Small intestine (tissue), 7 donors: ENCODE measurements at regions not wholly inside any gene's neighbourhood (a gene's known extent, or its start where the extent isn't known, plus 50 kb on each side); places are given as distances from the start of the nearest gene placed in this dataset.

Experiments
- DNase-seq, 2 donors: peaks; one replicate each; pipeline versions ENCODE4 v3.0.0 to v3.0.0-alpha.2; 2013
- FAIRE-seq: peaks from 2 replicates; lab custom pipeline; 2012; peaks lifted over from hg19 to GRCh38; lab: Jason Lieb, UNC
- H3K27ac ChIP-seq, 3 donors: one replicate each; pipeline ENCODE4 v1.5.1; 2013; ENCODE audit warnings: low read length in 2 of 3, mild to moderate bottlenecking in 2 of 3, control low read depth in 1 of 3, inconsistent platforms in 1 of 3, low read depth in 1 of 3, moderate library complexity in 1 of 3
- H3K27me3 ChIP-seq, 3 donors: one replicate each; pipeline ENCODE4 v1.6.1; 2013; ENCODE audit warnings: low read length in 3 of 3, inconsistent platforms in 1 of 3; ENCODE audit not compliant: control insufficient read depth in 3 of 3, insufficient read depth in 3 of 3
- H3K36me3 ChIP-seq, 3 donors: one replicate each; pipeline ENCODE4 v1.6.1; 2013; ENCODE audit warnings: low read length in 3 of 3, inconsistent platforms in 1 of 3, low read depth in 1 of 3, mild to moderate bottlenecking in 1 of 3, moderate library complexity in 1 of 3; ENCODE audit not compliant: control insufficient read depth in 3 of 3, insufficient read depth in 2 of 3
- H3K4me1 ChIP-seq, 3 donors: one replicate each; pipeline ENCODE4 v1.6.1; 2013; ENCODE audit warnings: low read length in 2 of 3, inconsistent platforms in 1 of 3, low read depth in 1 of 3, mild to moderate bottlenecking in 1 of 3, moderate library complexity in 1 of 3; ENCODE audit not compliant: control insufficient read depth in 3 of 3, insufficient read depth in 2 of 3
- H3K4me3 ChIP-seq, 3 donors: one replicate each; pipeline ENCODE4 v1.5.1; 2013; ENCODE audit warnings: low read length in 3 of 3, control low read depth in 1 of 3, inconsistent platforms in 1 of 3, low read depth in 1 of 3, mild to moderate bottlenecking in 1 of 3, moderate library complexity in 1 of 3
- H3K9me3 ChIP-seq, 2 donors: one replicate each; pipeline ENCODE4 v1.6.1; 2013; ENCODE audit warnings: low read depth in 1 of 2, low read length in 1 of 2; ENCODE audit not compliant: control insufficient read depth in 2 of 2, insufficient read depth in 1 of 2
- WGBS, 3 donors: extraction: QIAGEN DNeasy Blood & Tissue Kit; methylation state at CpG; one replicate each; pipeline ENCODE4 v1.1.7; 2013; 5-methylcytosine and 5-hydroxymethylcytosine counted together
- donor health status: healthy with polysubstance abuse.
- donor health status: control.
- donor health status: control.
- donor health status: Bipolar disorder and iron deficiency.
- donor health status: healthy.

GRCh38 chr1:191585095-191585494 lies 573.2 kb upstream of the RGS18 start:
- Histone ChIP-seq H3K9me3 (no peaks in the 10 kb centered on the region), H3K27me3 (no peaks in the 10 kb centered on the region), H3K4me3 (no peak overlapping the region), H3K36me3 (no peaks in the 10 kb centered on the region), H3K27ac (no peak overlapping the region), H3K4me1 (no peaks in the 10 kb centered on the region)
- no peak for DNase-seq
- WGBS, 3 donors, result 41 to 73% (median 58%) methylated on average over 2 of the region's 2 CpGs
- no peak for FAIRE-seq

- Histone ChIP-seq H3K36me3 (no peaks in the 10 kb centered on the region), H3K27me3 (no peaks in the 10 kb centered on the region), H3K27ac (no peak overlapping the region), H3K4me1 (no peaks in the 10 kb centered on the region), H3K4me3 (no peak overlapping the region), H3K9me3 (no peaks in the 10 kb centered on the region)
- no peak for FAIRE-seq
- no peak for DNase-seq
- WGBS, 3 donors, result 55 to 79% (median 63%) methylated on average over 1 of the region's 1 CpG
These were observed 569.4 kb upstream of the RGS18 start for GRCh38 chr1:191588905-191589304.

GRCh38 chr1:191589536-191589935 lies 568.7 kb upstream of the RGS18 start:
- H3K27me3 ChIP-seq, result no peaks in the 10 kb centered on the region
- DNase-seq (no peak), FAIRE-seq (no peak)
- no peaks in the 10 kb centered on the region for H3K36me3 ChIP-seq
- no peak overlapping the region for H3K27ac ChIP-seq
- H3K4me3 ChIP-seq, result no peak overlapping the region
- WGBS, 3 donors, result 84 to 92% (median 90%) methylated on average over 4 of the region's 4 CpGs
- no peaks in the 10 kb centered on the region for H3K4me1 ChIP-seq
- H3K9me3 ChIP-seq, result no peaks in the 10 kb centered on the region

- Histone ChIP-seq H3K27ac (no peak overlapping the region), H3K4me1 (no peaks in the 10 kb centered on the region), H3K9me3 (no peaks in the 10 kb centered on the region), H3K4me3 (no peak overlapping the region), H3K36me3 (no peaks in the 10 kb centered on the region), H3K27me3 (no peaks in the 10 kb centered on the region)
- FAIRE-seq (no peak), DNase-seq (no peak)
- 66 to 74% (median 68%) methylated on average over 3 of the region's 3 CpGs for WGBS, 3 donors
These were observed 567.7 kb upstream of the RGS18 start for GRCh38 chr1:191590578-191590977.

- H3K4me3 ChIP-seq, result no peak overlapping the region
- FAIRE-seq (no peak), DNase-seq (no peak)
- H3K27ac ChIP-seq, result no peak overlapping the region
- no peaks in the 10 kb centered on the region for H3K36me3 ChIP-seq
- WGBS, 3 donors, result 83 to 92% (median 92%) methylated on average over 1 of the region's 1 CpG
- no peaks in the 10 kb centered on the region for H3K4me1 ChIP-seq
- peaks cover 0 to 3% of the 10 kb centered on the region in 2 donors for H3K9me3 ChIP-seq
- H3K27me3 ChIP-seq, result no peaks in the 10 kb centered on the region
These were observed 566.2 kb upstream of the RGS18 start for GRCh38 chr1:191592039-191592438.

GRCh38 chr1:191592907-191593306 lies 565.4 kb upstream of the RGS18 start:
- Histone ChIP-seq H3K9me3 (peaks cover 0 to 3% of the 10 kb centered on the region in 2 donors), H3K27ac (no peak overlapping the region), H3K27me3 (no peaks in the 10 kb centered on the region), H3K4me3 (no peak overlapping the region), H3K36me3 (no peaks in the 10 kb centered on the region), H3K4me1 (no peaks in the 10 kb centered on the region)
- WGBS, 3 donors, result 70 to 81% (median 75%) methylated on average over 2 of the region's 2 CpGs
- no peak for FAIRE-seq
- DNase-seq, result no peak

GRCh38 chr1:191595170-191595569 lies 563.1 kb upstream of the RGS18 start:
- WGBS, 3 donors, result 88 to 92% (median 90%) methylated on average over 3 of the region's 3 CpGs
- H3K4me1 ChIP-seq, result no peaks in the 10 kb centered on the region
- H3K27me3 ChIP-seq, result no peaks in the 10 kb centered on the region
- H3K27ac ChIP-seq, result no peak overlapping the region
- peaks cover 0 to 3% of the 10 kb centered on the region in 2 donors for H3K9me3 ChIP-seq
- H3K4me3 ChIP-seq, result no peak overlapping the region
- FAIRE-seq (no peak), DNase-seq (no peak)
- no peaks in the 10 kb centered on the region for H3K36me3 ChIP-seq

- Histone ChIP-seq H3K9me3 (no peaks in the 10 kb centered on the region), H3K4me3 (no peak overlapping the region), H3K27me3 (no peaks in the 10 kb centered on the region), H3K36me3 (no peaks in the 10 kb centered on the region), H3K4me1 (no peaks in the 10 kb centered on the region), H3K27ac (no peak overlapping the region)
- DNase-seq (no peak), FAIRE-seq (no peak)
- WGBS, 3 donors, result 70 to 82% (median 76%) methylated on average over 4 of the region's 4 CpGs
These were observed 549.9 kb upstream of the RGS18 start for GRCh38 chr1:191608367-191608766.

GRCh38 chr1:191609305-191609704 lies 549.0 kb upstream of the RGS18 start:
- DNase-seq (no peak), FAIRE-seq (no peak)
- no peaks in the 10 kb centered on the region for H3K27me3 ChIP-seq
- H3K36me3 ChIP-seq, result no peaks in the 10 kb centered on the region
- H3K4me1 ChIP-seq, result no peaks in the 10 kb centered on the region
- no peaks in the 10 kb centered on the region for H3K9me3 ChIP-seq
- H3K27ac ChIP-seq, result no peak overlapping the region
- H3K4me3 ChIP-seq, result no peak overlapping the region
